Spinal cord (tissue), 10 donors: ENCODE measurements at regions not wholly inside any gene's neighbourhood (a gene's known extent, or its start where the extent isn't known, plus 50 kb on each side); places are given as distances from the start of the nearest gene placed in this dataset.

Experiments
- DNase-seq, 6 donors: peaks; one replicate each; pipeline versions ENCODE4 v3.0.0 to v3.0.0-alpha.2; 2013 to 2015; ENCODE audit warnings: low spot score in 6 of 6, low read depth in 4 of 6
- H3K27ac ChIP-seq: one replicate; pipeline ENCODE4 v1.5.1; 2013; ENCODE audit warnings: low read depth, low read length, control low read depth
- H3K27me3 ChIP-seq: one replicate; pipeline ENCODE4 v1.6.1; 2013; ENCODE audit warnings: low read length; ENCODE audit not compliant: control insufficient read depth, insufficient read depth
- H3K36me3 ChIP-seq: one replicate; pipeline ENCODE4 v1.6.1; 2013; ENCODE audit warnings: low read length; ENCODE audit not compliant: control insufficient read depth, insufficient read depth
- H3K4me1 ChIP-seq: one replicate; pipeline ENCODE4 v1.6.1; 2013; ENCODE audit warnings: low read length; ENCODE audit not compliant: control insufficient read depth, insufficient read depth
- H3K4me3 ChIP-seq: one replicate; pipeline ENCODE4 v1.5.1; 2013; ENCODE audit warnings: low read depth, low read length, control low read depth
- H3K9me3 ChIP-seq: one replicate; pipeline ENCODE4 v1.6.1; 2013; ENCODE audit warnings: low read length; ENCODE audit not compliant: control insufficient read depth, insufficient read depth
- WGBS: methylation state at CpG from one replicate; pipeline ENCODE4 v1.1.5; 2013; ENCODE audit warnings: missing lambda C conversion rate; ENCODE audit not compliant: insufficient coverage; 5-methylcytosine and 5-hydroxymethylcytosine counted together
- small RNA-seq: library from RNA; depleted of rRNA; stranded (forward); fragments of <200 nt; gene quantifications from one replicate; pipeline ENCODE3, GENCODE V24; 2014; ENCODE audit warnings: low replicate concordance
- donor health status: healthy.

- 88% methylated on average over 1 of the region's 2 CpGs for WGBS
- Histone ChIP-seq H3K27ac (no peak overlapping the region), H3K36me3 (no peaks in the 10 kb centered on the region), H3K4me1 (no peaks in the 10 kb centered on the region), H3K9me3 (no peaks in the 10 kb centered on the region), H3K27me3 (no peaks in the 10 kb centered on the region), H3K4me3 (no peak overlapping the region)
- DNase-seq: no peak
Measured at GRCh38 chr1:192952646-192953045, 106.5 kb downstream of the UCHL5 start.

GRCh38 chr1:192954705-192955265 is 104.4 kb downstream of the UCHL5 start:
- H3K27me3 ChIP-seq: no peaks in the 10 kb centered on the region
- peak in 1 of 6 donors; percentile 22 for DNase-seq

GRCh38 chr1:192958350-192958749 is 100.8 kb downstream of the UCHL5 start:
- Histone ChIP-seq H3K36me3 (no peaks in the 10 kb centered on the region), H3K4me1 (no peaks in the 10 kb centered on the region), H3K9me3 (no peaks in the 10 kb centered on the region), H3K27me3 (no peaks in the 10 kb centered on the region), H3K4me3 (no peak overlapping the region), H3K27ac (no peak overlapping the region)
- no peak for DNase-seq

More at GRCh38 chr1:192954705-192955265, 104.4 kb downstream of the UCHL5 start:
- Histone ChIP-seq H3K4me1 (no peaks in the 10 kb centered on the region), H3K4me3 (no peak overlapping the region), H3K27ac (no peak overlapping the region), H3K9me3 (no peaks in the 10 kb centered on the region), H3K36me3 (no peaks in the 10 kb centered on the region)
- WGBS: 60% methylated on average over 2 of the region's 7 CpGs

GRCh38 chr1:192958871-192959270 is 100.3 kb downstream of the UCHL5 start:
- no peaks in the 10 kb centered on the region for H3K4me1 ChIP-seq
- no peaks in the 10 kb centered on the region for H3K9me3 ChIP-seq
- H3K4me3 ChIP-seq: no peak overlapping the region
- H3K27ac ChIP-seq: no peak overlapping the region
- no peaks in the 10 kb centered on the region for H3K36me3 ChIP-seq
- no peaks in the 10 kb centered on the region for H3K27me3 ChIP-seq
- no peak for DNase-seq

- no peak for DNase-seq
- Histone ChIP-seq H3K36me3 (no peaks in the 10 kb centered on the region), H3K9me3 (no peaks in the 10 kb centered on the region)
Measured at GRCh38 chr1:192959657-192960186, 99.4 kb downstream of the UCHL5 start.

More at GRCh38 chr1:192959657-192960186, 99.4 kb downstream of the UCHL5 start:
- no peak overlapping the region for H3K27ac ChIP-seq
- no peaks in the 10 kb centered on the region for H3K27me3 ChIP-seq
- H3K4me3 ChIP-seq: no peak overlapping the region
- H3K4me1 ChIP-seq: no peaks in the 10 kb centered on the region

Small RNAs in the stretch of these regions (small RNA-seq; reads per million reads assigned to genes)
- gene RN7SKP126: 0.20 reads per million, percentile 6 among the genes with 10 or more reads in this experiment
